ENCODE measurements at regions not wholly inside any gene's neighbourhood (a gene's known extent, or its start where the extent isn't known, plus 50 kb on each side); places are given as distances from the start of the nearest gene placed in this dataset.

DNA sequence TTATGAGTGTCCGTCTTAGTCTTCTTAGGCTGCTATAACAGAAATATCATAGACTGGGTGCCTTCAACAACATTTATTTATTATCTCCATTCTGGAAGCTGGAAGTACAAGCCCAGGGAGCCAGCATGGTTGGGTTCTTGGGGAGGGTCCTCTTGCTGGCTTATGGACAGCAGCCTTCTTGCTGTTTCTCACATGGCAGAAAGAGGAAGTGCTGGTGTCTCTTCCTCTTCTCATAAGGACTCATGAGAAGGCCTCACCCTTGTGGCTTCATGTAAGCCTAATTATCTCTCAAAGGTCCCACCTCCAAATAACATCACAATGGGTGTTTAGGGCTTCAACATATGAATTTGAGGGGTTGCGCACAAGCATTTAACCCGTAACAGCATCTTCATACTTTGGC is 207.0 kb upstream of the COX10 start:
- TF ChIP-seq, protein P1, sequence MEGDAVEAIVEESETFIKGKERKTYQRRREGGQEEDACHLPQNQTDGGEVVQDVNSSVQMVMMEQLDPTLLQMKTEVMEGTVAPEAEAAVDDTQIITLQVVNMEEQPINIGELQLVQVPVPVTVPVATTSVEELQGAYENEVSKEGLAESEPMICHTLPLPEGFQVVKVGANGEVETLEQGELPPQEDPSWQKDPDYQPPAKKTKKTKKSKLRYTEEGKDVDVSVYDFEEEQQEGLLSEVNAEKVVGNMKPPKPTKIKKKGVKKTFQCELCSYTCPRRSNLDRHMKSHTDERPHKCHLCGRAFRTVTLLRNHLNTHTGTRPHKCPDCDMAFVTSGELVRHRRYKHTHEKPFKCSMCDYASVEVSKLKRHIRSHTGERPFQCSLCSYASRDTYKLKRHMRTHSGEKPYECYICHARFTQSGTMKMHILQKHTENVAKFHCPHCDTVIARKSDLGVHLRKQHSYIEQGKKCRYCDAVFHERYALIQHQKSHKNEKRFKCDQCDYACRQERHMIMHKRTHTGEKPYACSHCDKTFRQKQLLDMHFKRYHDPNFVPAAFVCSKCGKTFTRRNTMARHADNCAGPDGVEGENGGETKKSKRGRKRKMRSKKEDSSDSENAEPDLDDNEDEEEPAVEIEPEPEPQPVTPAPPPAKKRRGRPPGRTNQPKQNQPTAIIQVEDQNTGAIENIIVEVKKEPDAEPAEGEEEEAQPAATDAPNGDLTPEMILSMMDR (conservative IDR thresholded peaks at IDR 0.05), result no peak
- TF ChIP-seq ZFX (IDR thresholded peaks at IDR 0.05), result no peak

Data from C4-2B (cell line).